Gastroesophageal sphincter (tissue), 3 donors: ENCODE measurements at regions not wholly inside any gene's neighbourhood (a gene's known extent, or its start where the extent isn't known, plus 50 kb on each side); places are given as distances from the start of the nearest gene placed in this dataset.

ENCODE experiments used
- CTCF ChIP-seq, 4 experiments: fragments of 200-600 bp in 2 of 4; fragments of 450-650 bp in 2 of 4; sonication (generic) in 1 of 4; IDR thresholded peaks; one replicate each; pipeline ENCODE4 v1.5.1; 2017 to 2019; ENCODE audit warnings: antibody characterized with exemption in 4 of 4, mild to moderate bottlenecking in 2 of 4, moderate library complexity in 2 of 4
- POLR2A ChIP-seq, 2 donors: fragments of 450-650 bp; IDR thresholded peaks; one replicate each; pipeline ENCODE4 v1.6.1; 2017; ENCODE audit warnings: antibody characterized with exemption in 2 of 2, mild to moderate bottlenecking in 2 of 2, moderate library complexity in 1 of 2

DNA sequence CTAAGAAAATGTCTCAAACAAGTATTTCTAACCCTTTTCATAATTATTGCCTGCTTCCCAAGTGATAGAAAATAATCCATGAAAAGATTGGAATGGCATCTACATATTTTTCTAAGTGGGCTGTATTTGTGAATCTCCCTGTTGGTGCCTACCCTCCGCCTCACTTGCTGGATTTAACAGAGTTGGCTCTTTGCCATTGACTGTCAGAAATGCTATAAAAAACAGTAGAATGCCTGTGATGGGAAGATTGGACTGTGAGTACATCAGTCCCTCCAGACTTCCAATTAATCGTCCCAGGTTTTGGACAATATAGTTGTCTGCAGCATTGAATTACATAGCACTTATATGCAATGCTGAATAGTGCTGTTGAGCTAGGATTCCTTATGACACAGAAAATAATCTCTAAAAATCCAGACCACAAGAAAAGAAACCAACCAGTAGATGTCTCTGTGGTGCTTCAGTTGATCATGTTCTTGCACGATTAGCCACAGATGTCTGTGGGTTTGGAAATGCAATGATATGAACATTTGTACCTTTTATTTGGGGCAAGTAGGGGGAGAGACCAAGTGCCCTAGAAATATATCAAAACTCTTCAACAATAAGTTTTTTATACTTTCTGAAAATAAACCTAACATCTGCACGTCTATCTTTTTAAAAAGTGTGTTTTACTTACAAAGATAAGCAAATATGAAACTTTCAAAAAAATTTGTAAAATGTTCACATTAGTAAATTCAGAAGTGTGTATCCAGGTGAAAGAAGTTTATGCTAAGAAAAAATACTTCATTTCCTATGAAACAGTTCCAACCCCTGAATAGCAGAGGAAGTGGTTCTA, 88.5 kb downstream of the DYNAP start:
- no peak for TF ChIP-seq POLR2A (IDR thresholded peaks at IDR 0.05)
- TF ChIP-seq CTCF (IDR thresholded peaks at IDR 0.05) = peak in 1 of 4 experiments; percentile 39
